ENCODE measurements at regions not wholly inside any gene's neighbourhood (a gene's known extent, or its start where the extent isn't known, plus 50 kb on each side); places are given as distances from the start of the nearest gene placed in this dataset.

- DNase-seq = no peak
- no peaks in the 10 kb centered on the region for H3K27me3 Mint-ChIP-seq (ENCODE audit: insufficient read depth)
- no peak overlapping the region for H3K4me3 ChIP-seq (ENCODE audit: low read length)
- no peaks in the 10 kb centered on the region for H3K4me1 ChIP-seq (ENCODE audit: control insufficient read depth, insufficient read depth, low read length)
- H3K27ac ChIP-seq (ENCODE audit: low read depth, low read length) = no peak overlapping the region
- no peak overlapping the region for H3K4me3 Mint-ChIP-seq
- no peak for TF ChIP-seq CTCF (conservative IDR thresholded peaks at IDR 0.05)
- H3K27ac Mint-ChIP-seq = no peak overlapping the region
- H3K36me3 ChIP-seq (ENCODE audit: control insufficient read depth, insufficient read depth, low read length) = no peaks in the 10 kb centered on the region
- no peaks in the 10 kb centered on the region for H3K9me3 ChIP-seq (ENCODE audit: control insufficient read depth, low read length)
- no peaks in the 10 kb centered on the region for H3K36me3 Mint-ChIP-seq (ENCODE audit: low read depth)
- H3K4me1 Mint-ChIP-seq = peaks cover 17% of the 10 kb centered on the region
- no peaks in the 10 kb centered on the region for H3K9me3 Mint-ChIP-seq
- WGBS, 2 experiments (ENCODE audit: insufficient coverage in 1 of 2, insufficient read length in 1 of 2) = 92 to 100% methylated on average over 2 of the region's 2 CpGs
- H3K27me3 ChIP-seq (ENCODE audit: control insufficient read depth, insufficient read depth, low read length, poor library complexity, severe bottlenecking) = no peaks in the 10 kb centered on the region
- H3K9ac ChIP-seq (ENCODE audit: extremely low read depth, low read length, poor library complexity, severe bottlenecking) = no peak overlapping the region
Measured at GRCh38 chr20:2238601-2239000, 57.2 kb upstream of the TGM3 start.

GRCh38 chr20:2240835-2241234 is 55.0 kb upstream of the TGM3 start:
- no peaks in the 10 kb centered on the region for H3K36me3 Mint-ChIP-seq (ENCODE audit: low read depth)
- H3K4me1 ChIP-seq (ENCODE audit: control insufficient read depth, insufficient read depth, low read length) = peaks cover 2% of the 10 kb centered on the region
- no peaks in the 10 kb centered on the region for H3K27me3 Mint-ChIP-seq (ENCODE audit: insufficient read depth)
- H3K4me3 Mint-ChIP-seq = no peak overlapping the region
- H3K9me3 Mint-ChIP-seq = no peaks in the 10 kb centered on the region
- H3K4me1 Mint-ChIP-seq = peaks cover 8% of the 10 kb centered on the region
- no peak overlapping the region for H3K27ac Mint-ChIP-seq
- 93 to 97% methylated on average over 3 to 4 of the region's 4 CpGs for WGBS, 2 experiments (ENCODE audit: insufficient coverage in 1 of 2, insufficient read length in 1 of 2)
- no peaks in the 10 kb centered on the region for H3K9me3 ChIP-seq (ENCODE audit: control insufficient read depth, low read length)
- H3K27me3 ChIP-seq (ENCODE audit: control insufficient read depth, insufficient read depth, low read length, poor library complexity, severe bottlenecking) = no peaks in the 10 kb centered on the region
- no peak overlapping the region for H3K4me3 ChIP-seq (ENCODE audit: low read length)
- no peak overlapping the region for H3K9ac ChIP-seq (ENCODE audit: extremely low read depth, low read length, poor library complexity, severe bottlenecking)
- no peak for DNase-seq
- no peaks in the 10 kb centered on the region for H3K36me3 ChIP-seq (ENCODE audit: control insufficient read depth, insufficient read depth, low read length)
- no peak overlapping the region for H3K27ac ChIP-seq (ENCODE audit: low read depth, low read length)
- no peak for TF ChIP-seq CTCF (conservative IDR thresholded peaks at IDR 0.05)

GRCh38 chr20:2242678-2243077 is 53.1 kb upstream of the TGM3 start:
- Mint-ChIP-seq H3K36me3 (ENCODE audit: low read depth) (no peaks in the 10 kb centered on the region), H3K4me3 (no peak overlapping the region), H3K27ac (no peak overlapping the region), H3K4me1 (peaks cover 2% of the 10 kb centered on the region), H3K27me3 (ENCODE audit: insufficient read depth) (no peaks in the 10 kb centered on the region), H3K9me3 (no peaks in the 10 kb centered on the region)
- no peaks in the 10 kb centered on the region for H3K9me3 ChIP-seq (ENCODE audit: control insufficient read depth, low read length)
- H3K4me1 ChIP-seq (ENCODE audit: control insufficient read depth, insufficient read depth, low read length) = peaks cover 6% of the 10 kb centered on the region
- no peak for TF ChIP-seq CTCF (conservative IDR thresholded peaks at IDR 0.05)
- H3K36me3 ChIP-seq (ENCODE audit: control insufficient read depth, insufficient read depth, low read length) = no peaks in the 10 kb centered on the region
- no peaks in the 10 kb centered on the region for H3K27me3 ChIP-seq (ENCODE audit: control insufficient read depth, insufficient read depth, low read length, poor library complexity, severe bottlenecking)
- 80 to 100% methylated on average over 1 to 2 of the region's 2 CpGs for WGBS, 2 experiments (ENCODE audit: insufficient coverage in 1 of 2, insufficient read length in 1 of 2)
- H3K4me3 ChIP-seq (ENCODE audit: low read length) = no peak overlapping the region
- H3K9ac ChIP-seq (ENCODE audit: extremely low read depth, low read length, poor library complexity, severe bottlenecking) = no peak overlapping the region
- no peak overlapping the region for H3K27ac ChIP-seq (ENCODE audit: low read depth, low read length)
- DNase-seq = no peak

Data from endodermal cell (in vitro differentiated cells).